Smooth muscle cell (in vitro differentiated cells): ENCODE measurements at regions not wholly inside any gene's neighbourhood (a gene's known extent, or its start where the extent isn't known, plus 50 kb on each side); places are given as distances from the start of the nearest gene placed in this dataset.

Experiments used
- DNase-seq: peaks from one replicate; lab custom pipeline; 2025; ENCODE audit not compliant: unreplicated experiment; lab: John Stamatoyannopoulos, UW
- H2AFZ ChIP-seq: fragments of 200-600 bp; sonication (generic); 2 replicates; pipeline ENCODE4 v1.6.0; 2016; ENCODE audit warnings: antibody characterized with exemption, low read depth, mild to moderate bottlenecking
- H3F3A ChIP-seq: fragments of 200-600 bp; sonication (generic); 2 replicates; pipeline ENCODE4 v1.6.0; 2017; ENCODE audit warnings: antibody characterized with exemption, low read depth
- H3K27ac ChIP-seq: fragments of 200-600 bp; sonication (generic); 2 replicates; pipeline ENCODE4 v1.5.1; 2016; ENCODE audit warnings: low read depth, mild to moderate bottlenecking
- H3K27me3 ChIP-seq: fragments of 200-600 bp; sonication (generic); 2 replicates; pipeline ENCODE4 v1.6.1; 2016; ENCODE audit warnings: low read depth, mild to moderate bottlenecking
- H3K36me3 ChIP-seq: fragments of 200-600 bp; sonication (generic); 2 replicates; pipeline ENCODE4 v1.5.1; 2016; ENCODE audit warnings: low read depth
- H3K4me1 ChIP-seq: fragments of 200-600 bp; sonication (generic); 2 replicates; pipeline ENCODE4 v1.5.1; 2016; ENCODE audit warnings: low read depth
- H3K4me2 ChIP-seq: fragments of 200-600 bp; sonication (generic); 2 replicates; pipeline ENCODE4 v1.6.0; 2016; ENCODE audit warnings: mild to moderate bottlenecking
- H3K4me3 ChIP-seq: fragments of 200-600 bp; sonication (generic); 2 replicates; pipeline ENCODE4 v1.5.1; 2016; ENCODE audit warnings: mild to moderate bottlenecking
- H3K79me2 ChIP-seq: fragments of 200-600 bp; sonication (generic); 2 replicates; pipeline ENCODE4 v1.6.0; 2016; ENCODE audit warnings: low read depth, mild to moderate bottlenecking
- H3K9ac ChIP-seq: fragments of 200-600 bp; sonication (generic); 2 replicates; pipeline ENCODE4 v1.6.0; 2016; ENCODE audit warnings: low read depth
- H3K9me3 ChIP-seq: fragments of 200-600 bp; sonication (generic); replicated peaks from 2 replicates; pipeline ENCODE4 v1.5.1; 2016; ENCODE audit warnings: low read depth
- H4K20me1 ChIP-seq: fragments of 200-600 bp; sonication (generic); 2 replicates; pipeline ENCODE4 v1.6.0; 2016; ENCODE audit warnings: low read depth
- WGBS: methylation state at CpG from one replicate; pipeline ENCODE4 v1.1.7; 2016; ENCODE audit warnings: low lambda C conversion rate; 5-methylcytosine and 5-hydroxymethylcytosine counted together
- TF ChIP-seq, protein P1 (sequence below): fragments of 200-600 bp; sonication (generic); IDR thresholded peaks from 2 replicates; pipeline ENCODE4 v1.5.1; 2017; ENCODE audit warnings: borderline replicate concordance, mild to moderate bottlenecking, antibody characterized with exemption; ENCODE audit not compliant: insufficient read depth, poor library complexity, severe bottlenecking

DNA sequence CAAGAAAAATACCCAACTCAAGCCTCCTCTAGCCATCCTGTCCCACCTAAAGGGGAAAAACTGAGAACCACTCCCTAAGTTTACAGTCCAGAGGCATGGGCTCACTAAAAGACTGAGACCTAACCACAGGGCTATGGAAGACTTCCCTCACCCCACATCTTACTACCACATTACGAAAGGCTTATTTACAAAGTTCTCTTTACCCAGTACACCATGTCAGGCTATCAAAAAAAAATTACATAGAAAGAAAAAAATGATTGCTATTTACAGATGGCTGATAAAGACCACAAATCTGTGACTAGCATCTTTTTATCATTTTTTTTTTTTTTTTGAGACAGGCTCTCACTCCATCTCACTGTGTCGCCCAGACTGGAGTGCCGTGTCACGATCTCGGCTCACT, 69.7 kb upstream of the TNPO1 start:
- WGBS, result 88% methylated on average over 5 of the region's 5 CpGs
- no peak for DNase-seq
- H3K36me3 ChIP-seq, result no peaks in the 10 kb centered on the region
- no peak overlapping the region for H2AFZ ChIP-seq
- no peak overlapping the region for H3K9ac ChIP-seq
- H3K4me3 ChIP-seq, result no peak overlapping the region
- H3K4me1 ChIP-seq, result no peaks in the 10 kb centered on the region
- TF ChIP-seq, protein P1, sequence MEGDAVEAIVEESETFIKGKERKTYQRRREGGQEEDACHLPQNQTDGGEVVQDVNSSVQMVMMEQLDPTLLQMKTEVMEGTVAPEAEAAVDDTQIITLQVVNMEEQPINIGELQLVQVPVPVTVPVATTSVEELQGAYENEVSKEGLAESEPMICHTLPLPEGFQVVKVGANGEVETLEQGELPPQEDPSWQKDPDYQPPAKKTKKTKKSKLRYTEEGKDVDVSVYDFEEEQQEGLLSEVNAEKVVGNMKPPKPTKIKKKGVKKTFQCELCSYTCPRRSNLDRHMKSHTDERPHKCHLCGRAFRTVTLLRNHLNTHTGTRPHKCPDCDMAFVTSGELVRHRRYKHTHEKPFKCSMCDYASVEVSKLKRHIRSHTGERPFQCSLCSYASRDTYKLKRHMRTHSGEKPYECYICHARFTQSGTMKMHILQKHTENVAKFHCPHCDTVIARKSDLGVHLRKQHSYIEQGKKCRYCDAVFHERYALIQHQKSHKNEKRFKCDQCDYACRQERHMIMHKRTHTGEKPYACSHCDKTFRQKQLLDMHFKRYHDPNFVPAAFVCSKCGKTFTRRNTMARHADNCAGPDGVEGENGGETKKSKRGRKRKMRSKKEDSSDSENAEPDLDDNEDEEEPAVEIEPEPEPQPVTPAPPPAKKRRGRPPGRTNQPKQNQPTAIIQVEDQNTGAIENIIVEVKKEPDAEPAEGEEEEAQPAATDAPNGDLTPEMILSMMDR, result no peak
- no peaks in the 10 kb centered on the region for H3K27me3 ChIP-seq
- no peaks in the 10 kb centered on the region for H3F3A ChIP-seq
- no peak overlapping the region for H3K27ac ChIP-seq
- H3K9me3 ChIP-seq, result no peaks in the 10 kb centered on the region
- H3K4me2 ChIP-seq, result no peak overlapping the region
- H3K79me2 ChIP-seq, result no peaks in the 10 kb centered on the region
- H4K20me1 ChIP-seq, result no peaks in the 10 kb centered on the region

DNA sequence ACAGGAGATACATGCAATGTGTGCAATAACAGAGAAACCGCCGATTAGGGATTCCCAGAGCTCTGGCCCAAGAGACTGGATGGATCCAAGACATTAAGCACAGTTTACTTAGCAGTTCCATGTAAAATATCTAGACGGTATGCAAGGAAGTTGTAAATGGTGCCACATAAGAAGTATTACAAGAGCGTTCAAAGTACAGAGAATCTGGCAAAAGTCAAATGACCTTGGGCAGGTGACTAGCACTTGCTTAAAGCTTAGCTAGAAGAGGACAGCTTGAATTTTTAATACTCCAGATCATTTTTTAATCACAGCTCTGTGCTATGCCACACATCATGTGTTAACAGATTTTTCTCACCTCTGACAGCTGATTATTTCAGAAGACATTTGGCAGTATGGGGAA, 72.3 kb upstream of the TNPO1 start:
- TF ChIP-seq, protein P1, result no peak
- Histone ChIP-seq H3K27ac (no peak overlapping the region), H3K4me2 (no peak overlapping the region), H3K27me3 (no peaks in the 10 kb centered on the region), H3F3A (no peaks in the 10 kb centered on the region), H3K9me3 (no peaks in the 10 kb centered on the region), H3K4me1 (no peaks in the 10 kb centered on the region), H3K4me3 (no peak overlapping the region), H3K79me2 (no peaks in the 10 kb centered on the region), H2AFZ (no peak overlapping the region), H3K36me3 (no peaks in the 10 kb centered on the region), H3K9ac (no peak overlapping the region), H4K20me1 (no peaks in the 10 kb centered on the region)
- 93% methylated on average over 4 of the region's 4 CpGs for WGBS
- DNase-seq, result no peak

DNA sequence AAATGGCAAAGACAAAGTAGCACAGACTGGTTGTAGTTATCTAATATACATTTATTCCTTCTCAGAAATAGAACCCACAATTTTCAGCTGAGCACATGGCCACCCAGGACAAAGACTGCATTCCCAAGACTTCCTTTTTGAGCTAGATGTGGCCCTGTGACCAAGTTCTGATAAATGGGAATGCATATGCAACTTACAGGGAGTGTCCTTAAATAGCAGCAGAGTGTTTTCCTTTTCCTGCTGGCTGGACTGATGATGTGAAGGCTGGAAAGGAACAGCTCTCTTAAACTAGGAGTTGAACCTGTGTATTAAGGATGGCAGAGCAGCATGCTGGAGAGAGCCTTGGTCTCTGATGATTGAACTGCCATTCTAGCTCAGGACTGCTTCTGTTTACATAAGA, 74.7 kb upstream of the TNPO1 start:
- no peak overlapping the region for H3K27ac ChIP-seq
- no peaks in the 10 kb centered on the region for H4K20me1 ChIP-seq
- H2AFZ ChIP-seq, result peak overlapping the region; percentile 4
- no peak overlapping the region for H3K4me3 ChIP-seq
- H3K36me3 ChIP-seq, result no peaks in the 10 kb centered on the region
- H3K9ac ChIP-seq, result no peak overlapping the region
- H3K79me2 ChIP-seq, result no peaks in the 10 kb centered on the region
- DNase-seq, result no peak
- H3F3A ChIP-seq, result no peaks in the 10 kb centered on the region
- no peak overlapping the region for H3K4me2 ChIP-seq
- H3K9me3 ChIP-seq, result no peaks in the 10 kb centered on the region
- no peaks in the 10 kb centered on the region for H3K27me3 ChIP-seq
- TF ChIP-seq, protein P1, result no peak
- H3K4me1 ChIP-seq, result no peaks in the 10 kb centered on the region

DNA sequence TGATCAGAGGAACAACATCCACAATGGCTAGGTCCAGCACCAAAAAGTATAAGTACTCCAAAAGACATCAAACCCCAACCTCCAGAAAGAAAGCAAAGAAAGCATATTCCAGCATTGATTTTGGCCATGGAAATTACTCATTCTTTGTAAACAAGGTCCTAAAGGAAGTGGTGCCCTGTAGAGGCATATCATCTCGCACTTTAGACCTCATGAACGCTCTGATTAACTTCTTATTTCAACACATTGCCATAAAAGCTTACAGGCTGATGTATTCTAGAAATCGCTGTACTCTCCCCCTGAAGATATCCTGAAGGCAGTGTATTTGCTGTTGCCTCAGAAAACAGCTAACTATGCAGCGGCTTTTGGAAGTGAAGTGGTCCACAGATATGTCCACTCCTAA, 82.7 kb upstream of the TNPO1 start:
- H3K9me3 ChIP-seq, result no peaks in the 10 kb centered on the region
- DNase-seq, result no peak
- H3K36me3 ChIP-seq, result no peaks in the 10 kb centered on the region
- WGBS, result 89% methylated on average over 4 of the region's 4 CpGs
- no peak overlapping the region for H3K4me2 ChIP-seq
- H3K27me3 ChIP-seq, result no peaks in the 10 kb centered on the region
- TF ChIP-seq, protein P1, result no peak
- H2AFZ ChIP-seq, result no peak overlapping the region
- no peaks in the 10 kb centered on the region for H4K20me1 ChIP-seq
- H3K27ac ChIP-seq, result no peak overlapping the region
- H3K4me3 ChIP-seq, result no peak overlapping the region
- no peak overlapping the region for H3K9ac ChIP-seq
- no peaks in the 10 kb centered on the region for H3F3A ChIP-seq
- no peaks in the 10 kb centered on the region for H3K79me2 ChIP-seq
- no peaks in the 10 kb centered on the region for H3K4me1 ChIP-seq
